GM23248 (cell line): ENCODE measurements at regions not wholly inside any gene's neighbourhood (a gene's known extent, or its start where the extent isn't known, plus 50 kb on each side); places are given as distances from the start of the nearest gene placed in this dataset.

Experiments
- DNase-seq: peaks from one replicate; pipeline ENCODE4 v3.0.0-alpha.2; 2015
- H2AFZ ChIP-seq: fragments of 200-600 bp; sonication (generic); 2 replicates; pipeline ENCODE4 v1.6.1; 2016; ENCODE audit warnings: antibody characterized with exemption
- H3F3A ChIP-seq: fragments of 200-600 bp; sonication (generic); 2 replicates; pipeline ENCODE4 v1.6.1; 2016; ENCODE audit warnings: mild to moderate bottlenecking, antibody characterized with exemption, mixed run types; ENCODE audit not compliant: insufficient read depth
- H3K27ac ChIP-seq: fragments of 200-600 bp; sonication (generic); 2 replicates; pipeline ENCODE4 v1.5.1; 2016; ENCODE audit warnings: mild to moderate bottlenecking
- H3K27me3 ChIP-seq: fragments of 200-600 bp; sonication (generic); replicated peaks from 2 replicates; pipeline ENCODE4 v1.6.1; 2016; ENCODE audit warnings: mild to moderate bottlenecking; ENCODE audit not compliant: insufficient read depth
- H3K36me3 ChIP-seq: fragments of 200-600 bp; sonication (generic); 2 replicates; pipeline ENCODE4 v1.6.1; 2016; ENCODE audit warnings: low read depth, mild to moderate bottlenecking
- H3K4me1 ChIP-seq: fragments of 200-600 bp; sonication (generic); 2 replicates; pipeline ENCODE4 v1.6.1; 2016; ENCODE audit warnings: mild to moderate bottlenecking; ENCODE audit not compliant: insufficient read depth
- H3K4me2 ChIP-seq: fragments of 200-600 bp; sonication (generic); one replicate; pipeline ENCODE4 v1.6.1; 2016; ENCODE audit warnings: mild to moderate bottlenecking; ENCODE audit not compliant: unreplicated experiment
- H3K4me3 ChIP-seq: fragments of 200-600 bp; sonication (generic); 2 replicates; pipeline ENCODE4 v1.5.1; 2016; ENCODE audit warnings: mild to moderate bottlenecking
- H3K79me2 ChIP-seq: fragments of 200-600 bp; sonication (generic); 2 replicates; pipeline ENCODE4 v1.6.1; 2016; ENCODE audit warnings: mild to moderate bottlenecking; ENCODE audit not compliant: insufficient read depth
- H3K9ac ChIP-seq: fragments of 200-600 bp; sonication (generic); 2 replicates; pipeline ENCODE4 v1.6.1; 2016; ENCODE audit warnings: mild to moderate bottlenecking
- H3K9me2 ChIP-seq: fragments of 200-600 bp; sonication (generic); 2 replicates; pipeline ENCODE4 v1.6.1; 2016; ENCODE audit warnings: mixed run types, mild to moderate bottlenecking, moderate library complexity; ENCODE audit not compliant: insufficient read depth
- H3K9me3 ChIP-seq: fragments of 200-600 bp; sonication (generic); one replicate; pipeline ENCODE4 v1.6.1; 2017; ENCODE audit warnings: low read depth
- H4K20me1 ChIP-seq: fragments of 200-600 bp; sonication (generic); 2 replicates; pipeline ENCODE4 v1.6.0; 2016; ENCODE audit not compliant: insufficient read depth
- EZH2 ChIP-seq: fragments of 200-600 bp; sonication (generic); IDR thresholded peaks from 2 replicates; pipeline ENCODE4 v1.6.1; 2018; ENCODE audit warnings: antibody characterized with exemption, mild to moderate bottlenecking; ENCODE audit not compliant: insufficient read depth, poor library complexity, severe bottlenecking
- EZH2phosphoT487 ChIP-seq: fragments of 200-600 bp; sonication (generic); IDR thresholded peaks from 2 replicates; pipeline ENCODE4 v1.6.1; 2018; ENCODE audit warnings: antibody characterized with exemption, moderate library complexity, mild to moderate bottlenecking, low read depth; ENCODE audit not compliant: insufficient read depth
- WGBS, 2 experiments: methylation state at CpG; one replicate each; pipeline ENCODE4 v1.1.6; 2015 to 2017; ENCODE audit warnings: low lambda C conversion rate in 2 of 2, low coverage in 1 of 2; ENCODE audit errors: missing lambda C conversion rate in 2 of 2; 5-methylcytosine and 5-hydroxymethylcytosine counted together
- in situ Hi-C: fragments of 300-500 bp; cut with MboI; formaldehyde crosslinking; loops from 2 replicates; pipeline ENCODE4 v1.15.0; 2020

DNA sequence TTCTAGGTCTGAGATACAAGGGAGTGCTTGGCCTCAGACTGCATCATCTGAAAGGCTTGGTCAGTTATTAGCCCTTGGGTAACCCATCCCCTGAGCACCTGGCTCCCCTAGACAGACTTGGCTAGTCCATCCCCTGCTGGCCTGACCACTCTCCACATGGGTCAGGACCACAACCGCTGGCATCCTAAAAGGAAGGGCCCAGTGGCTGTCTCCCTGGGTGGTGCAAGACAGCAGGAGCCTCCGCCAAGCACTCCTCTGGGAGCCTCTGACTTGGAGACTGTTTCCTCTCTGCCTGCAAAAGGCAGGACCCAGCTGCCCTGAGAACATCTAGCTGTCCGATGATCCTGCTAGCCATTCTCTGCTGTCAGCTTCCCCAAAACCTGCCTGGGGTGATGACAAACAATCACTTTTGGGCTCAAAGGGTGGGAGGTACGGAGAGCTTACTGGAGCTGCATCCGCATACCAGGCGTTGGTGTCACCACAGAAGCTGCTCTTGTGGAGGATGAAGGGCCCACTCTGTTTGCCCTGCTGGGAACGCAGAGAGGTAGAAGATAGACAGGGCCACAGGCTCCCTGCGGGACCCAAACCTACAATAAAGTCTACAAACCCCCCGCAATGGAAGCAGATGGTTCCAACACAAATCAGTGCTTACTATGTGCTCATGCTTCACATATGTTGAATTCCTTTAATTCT, 108.0 kb upstream of the PRR20G start:
- no peaks in the 10 kb centered on the region for H4K20me1 ChIP-seq
- H3K4me2 ChIP-seq, result no peak overlapping the region
- H3K4me3 ChIP-seq, result no peak overlapping the region
- DNase-seq, result no peak
- no peak overlapping the region for H2AFZ ChIP-seq
- no peaks in the 10 kb centered on the region for H3K9me3 ChIP-seq
- in situ Hi-C loops, result no loop called here
- no peaks in the 10 kb centered on the region for H3K79me2 ChIP-seq
- no peak overlapping the region for H3K27ac ChIP-seq
- 62 to 63% methylated on average over 9 of the region's 9 CpGs for WGBS, 2 experiments
- no peaks in the 10 kb centered on the region for H3K9me2 ChIP-seq
- H3K36me3 ChIP-seq, result no peaks in the 10 kb centered on the region
- no peaks in the 10 kb centered on the region for H3F3A ChIP-seq
- peaks cover 75% of the 10 kb centered on the region for H3K27me3 ChIP-seq
- TF ChIP-seq EZH2phosphoT487 (no peak), EZH2 (no peak)
- no peak overlapping the region for H3K9ac ChIP-seq
- H3K4me1 ChIP-seq, result no peaks in the 10 kb centered on the region

DNA sequence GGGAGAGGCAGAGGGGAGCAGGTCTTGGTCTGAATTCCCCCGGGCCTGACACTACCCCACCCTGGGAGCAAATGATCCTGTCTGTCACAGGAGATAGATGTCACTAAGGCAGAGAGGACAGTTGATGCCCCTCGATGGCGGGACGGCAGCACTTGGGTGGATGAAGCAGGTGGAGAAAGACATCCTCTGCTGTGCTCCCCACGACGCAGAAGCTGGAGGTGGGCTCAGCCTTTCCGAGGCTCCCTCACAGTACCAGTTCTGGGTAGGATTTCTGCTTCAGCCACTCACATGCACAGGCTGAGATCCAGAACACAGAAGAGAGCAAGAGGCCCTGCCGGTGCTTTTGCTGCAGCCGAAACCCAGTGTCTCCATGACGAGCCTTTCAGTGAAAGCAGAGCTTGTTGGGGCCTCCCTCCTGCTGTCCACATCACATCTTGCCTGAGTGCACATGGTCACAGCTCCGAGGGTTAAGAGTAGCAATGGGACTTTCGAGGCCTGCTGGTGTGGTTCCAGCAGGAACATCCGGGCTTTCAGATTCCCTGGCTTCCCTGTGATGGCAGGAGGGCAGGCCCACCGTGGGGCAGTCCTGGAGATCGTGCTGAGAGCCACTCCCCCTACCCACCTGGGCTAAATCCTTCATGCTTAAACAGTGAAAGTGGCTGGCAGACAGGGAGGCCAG, 107.3 kb upstream of the PRR20G start:
- TF ChIP-seq EZH2 (no peak), EZH2phosphoT487 (no peak)
- Histone ChIP-seq H3K27ac (no peak overlapping the region), H3K4me3 (no peak overlapping the region), H3K4me2 (no peak overlapping the region), H2AFZ (no peak overlapping the region), H4K20me1 (no peaks in the 10 kb centered on the region), H3K36me3 (no peaks in the 10 kb centered on the region), H3K27me3 (peaks cover 68% of the 10 kb centered on the region), H3F3A (no peaks in the 10 kb centered on the region), H3K9me3 (no peaks in the 10 kb centered on the region), H3K9me2 (no peaks in the 10 kb centered on the region), H3K9ac (no peak overlapping the region), H3K4me1 (no peaks in the 10 kb centered on the region), H3K79me2 (no peaks in the 10 kb centered on the region)
- no peak for DNase-seq
- in situ Hi-C loops, result no loop called here
- WGBS, 2 experiments, result 43 to 51% methylated on average over 15 of the region's 15 CpGs

DNA sequence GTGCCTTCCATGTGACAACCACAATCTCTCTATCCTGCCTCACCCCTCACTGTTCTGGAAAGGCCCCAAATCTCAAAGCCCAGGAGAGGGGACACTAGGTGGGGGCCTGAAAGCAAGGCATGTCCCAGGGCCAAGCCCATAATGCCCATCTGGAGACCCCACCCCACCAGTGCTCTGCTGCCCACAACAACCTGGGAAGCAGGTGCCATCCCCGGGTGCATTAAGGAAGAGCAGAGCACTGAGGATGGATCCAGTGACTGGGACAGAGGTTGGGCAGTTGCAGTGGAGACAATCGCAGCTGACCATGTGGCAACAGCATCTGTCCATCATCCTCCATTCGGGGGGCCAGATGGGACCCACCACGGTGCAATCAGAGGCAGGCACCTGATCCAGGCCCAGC, 106.2 kb upstream of the PRR20G start:
- Histone ChIP-seq H3K9ac (no peak overlapping the region), H3K4me2 (no peak overlapping the region), H3K4me3 (no peak overlapping the region), H2AFZ (no peak overlapping the region), H3K36me3 (no peaks in the 10 kb centered on the region), H4K20me1 (no peaks in the 10 kb centered on the region), H3F3A (no peaks in the 10 kb centered on the region), H3K9me3 (no peaks in the 10 kb centered on the region), H3K9me2 (no peaks in the 10 kb centered on the region), H3K27me3 (peaks cover 58% of the 10 kb centered on the region), H3K4me1 (no peaks in the 10 kb centered on the region), H3K27ac (no peak overlapping the region), H3K79me2 (no peaks in the 10 kb centered on the region)
- WGBS, 2 experiments, result 30 to 41% methylated on average over 4 of the region's 4 CpGs
- TF ChIP-seq EZH2phosphoT487 (no peak), EZH2 (no peak)
- no peak for DNase-seq
- in situ Hi-C loops, result no loop called here

DNA sequence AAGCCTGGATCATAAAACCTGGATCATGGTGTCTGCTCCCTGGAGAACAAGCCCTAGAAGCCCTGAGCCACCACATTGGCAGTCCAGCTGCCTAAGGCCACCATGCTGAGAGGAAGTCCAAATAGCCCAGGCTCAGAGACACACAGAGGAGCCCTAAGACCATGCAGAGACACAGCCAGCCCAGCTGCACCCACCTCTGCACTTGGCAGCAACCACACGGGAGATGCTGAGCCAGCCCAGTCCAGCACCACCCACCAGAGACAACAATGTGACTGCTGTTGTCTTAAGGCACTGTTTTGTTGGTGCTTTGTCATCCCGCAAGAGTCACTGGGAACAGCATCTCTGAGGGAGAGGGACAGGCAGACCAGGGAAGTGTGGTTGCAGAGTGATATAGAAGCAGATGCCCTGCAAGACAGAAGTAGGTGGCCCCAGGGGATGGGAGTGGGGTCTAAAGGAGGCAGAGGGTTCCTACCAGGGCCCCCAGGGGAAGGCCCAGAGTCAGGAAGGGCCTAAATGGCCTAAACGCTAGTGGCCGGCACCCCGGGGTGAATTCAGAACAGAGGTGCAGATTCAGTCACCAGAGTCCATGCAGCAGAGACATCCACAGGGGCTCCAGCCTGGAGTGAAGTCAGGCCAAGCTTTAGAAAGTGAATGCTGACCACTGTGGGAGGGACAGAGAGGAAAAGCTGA, 105.4 kb upstream of the PRR20G start:
- Histone ChIP-seq H3K27ac (no peak overlapping the region), H3K9me3 (no peaks in the 10 kb centered on the region), H3K36me3 (no peaks in the 10 kb centered on the region), H3K4me3 (no peak overlapping the region), H4K20me1 (no peaks in the 10 kb centered on the region), H3K9me2 (no peaks in the 10 kb centered on the region), H3K79me2 (no peaks in the 10 kb centered on the region), H3K9ac (no peak overlapping the region), H3K4me2 (no peak overlapping the region), H3K27me3 (peaks cover 51% of the 10 kb centered on the region), H2AFZ (no peak overlapping the region), H3F3A (no peaks in the 10 kb centered on the region), H3K4me1 (no peaks in the 10 kb centered on the region)
- in situ Hi-C loops, result no loop called here
- DNase-seq, result no peak
- no peak for TF ChIP-seq EZH2
- no peak for TF ChIP-seq EZH2phosphoT487
- WGBS, 2 experiments, result 60 to 66% methylated on average over 5 of the region's 5 CpGs
